PC-9 (cell line): ENCODE measurements at regions not wholly inside any gene's neighbourhood (a gene's known extent, or its start where the extent isn't known, plus 50 kb on each side); places are given as distances from the start of the nearest gene placed in this dataset.

ENCODE experiments used
- BruUV-seq: library from RNA; stranded (reverse); fragments of 400-500 nt; replicated peaks from 2 replicates; lab custom pipeline; 2021; lab: Mats Ljungman, UMichigan
- CTCF ChIA-PET: fragments of 300-600 bp; sonication (Branson Sonifier 250); formaldehyde crosslinking; loops from one replicate; lab custom pipeline; 2022; ENCODE audit warnings: antibody characterized with exemption; lab: Charles Lee
- POLR2A ChIA-PET: fragments of 300-600 bp; sonication (Branson Sonifier 250); formaldehyde crosslinking; loops from one replicate; lab custom pipeline; 2022; ENCODE audit warnings: antibody characterized with exemption; ENCODE audit not compliant: unreplicated experiment; lab: Charles Lee
- DNase-seq, 2 experiments: peaks; one replicate each; pipeline versions ENCODE4 v3.0.0 to v3.0.0-alpha.2; 2015 to 2022; ENCODE audit warnings: mixed read lengths in 1 of 2
- H2AFZ ChIP-seq: fragments of 200-600 bp; sonication (generic); 2 replicates; pipeline ENCODE4 v1.8.1; 2017; ENCODE audit warnings: antibody characterized with exemption
- H3F3A ChIP-seq: fragments of 200-600 bp; sonication (generic); 2 replicates; pipeline ENCODE4 v1.8.1; 2017; ENCODE audit warnings: antibody characterized with exemption, mild to moderate bottlenecking, low read depth; ENCODE audit not compliant: insufficient read depth
- H3K27ac ChIP-seq: fragments of 200-600 bp; sonication (generic); 2 replicates; pipeline ENCODE4 v1.6.1; 2016; ENCODE audit warnings: mixed run types
- H3K27me3 ChIP-seq: fragments of 200-600 bp; sonication (generic); 2 replicates; pipeline ENCODE4 v1.6.1; 2016; ENCODE audit warnings: low read depth, mixed run types; ENCODE audit not compliant: insufficient read depth
- H3K36me3 ChIP-seq: fragments of 200-600 bp; sonication (generic); 2 replicates; pipeline ENCODE4 v1.6.1; 2016; ENCODE audit warnings: low read depth, mixed run types
- H3K4me1 ChIP-seq: fragments of 200-600 bp; sonication (generic); replicated peaks from 2 replicates; pipeline ENCODE4 v1.6.1; 2016; ENCODE audit warnings: mixed run types; ENCODE audit not compliant: insufficient read depth
- H3K4me2 ChIP-seq: fragments of 200-600 bp; sonication (generic); 2 replicates; pipeline ENCODE4 v1.6.1; 2017; ENCODE audit warnings: mixed run types
- H3K4me3 ChIP-seq: fragments of 200-600 bp; sonication (generic); 2 replicates; pipeline ENCODE4 v1.6.1; 2016; ENCODE audit warnings: mixed run types
- H3K79me2 ChIP-seq: fragments of 200-600 bp; sonication (generic); 2 replicates; pipeline ENCODE4 v1.6.1; 2017; ENCODE audit warnings: low read depth, mixed run types
- H3K9me2 ChIP-seq: fragments of 200-600 bp; sonication (generic); 2 replicates; pipeline ENCODE4 v1.8.1; 2017; ENCODE audit warnings: mild to moderate bottlenecking; ENCODE audit not compliant: insufficient read depth
- H3K9me3 ChIP-seq: fragments of 200-600 bp; sonication (generic); 2 replicates; pipeline ENCODE4 v1.8.1; 2016; ENCODE audit warnings: low read depth; ENCODE audit not compliant: insufficient read depth
- H4K20me1 ChIP-seq: fragments of 200-600 bp; sonication (generic); 2 replicates; pipeline ENCODE4 v1.8.1; 2017; ENCODE audit not compliant: insufficient read depth
- CTCF ChIP-seq: fragments of 200-600 bp; sonication (generic); conservative IDR thresholded peaks from 2 replicates; pipeline ENCODE4 v1.6.1; 2017; ENCODE audit warnings: mixed run types, antibody characterized with exemption, mild to moderate bottlenecking, moderate library complexity
- EZH2 ChIP-seq: fragments of 200-600 bp; sonication (generic); IDR thresholded peaks from 2 replicates; pipeline ENCODE4 v1.8.0; 2017; ENCODE audit warnings: antibody characterized with exemption, low read depth
- intact Hi-C: fragments of 100-400 bp; cut with micrococcal nuclease; formaldehyde crosslinking; loops from one replicate; pipeline ENCODE4 v1.10.0; 2022; ENCODE audit not compliant: unreplicated experiment

GRCh38 chr22:45061332-45061731 is 51.5 kb upstream of the PHF21B start:
- H3K9me2 ChIP-seq, result no peaks in the 10 kb centered on the region
- no peak overlapping the region for H3K27ac ChIP-seq
- ChIA-PET CTCF (no interaction called here), POLR2A (no interaction called here)
- H3K27me3 ChIP-seq, result peaks cover 5% of the 10 kb centered on the region
- no peak overlapping the region for H2AFZ ChIP-seq
- BruUV-seq, result no TSS peak
- no peaks in the 10 kb centered on the region for H3K79me2 ChIP-seq
- TF ChIP-seq EZH2, result no peak
- TF ChIP-seq CTCF, result no peak
- no peak for DNase-seq
- H3F3A ChIP-seq, result peaks cover 9% of the 10 kb centered on the region; the same call in 1 of the 2 replicates
- H3K4me2 ChIP-seq, result no peak overlapping the region
- H3K4me3 ChIP-seq, result no peak overlapping the region
- H3K36me3 ChIP-seq, result no peaks in the 10 kb centered on the region
- H3K9me3 ChIP-seq, result no peaks in the 10 kb centered on the region
- no peaks in the 10 kb centered on the region for H4K20me1 ChIP-seq
- H3K4me1 ChIP-seq, result peaks cover 13% of the 10 kb centered on the region
- intact Hi-C loops, result no loop called here

DNA sequence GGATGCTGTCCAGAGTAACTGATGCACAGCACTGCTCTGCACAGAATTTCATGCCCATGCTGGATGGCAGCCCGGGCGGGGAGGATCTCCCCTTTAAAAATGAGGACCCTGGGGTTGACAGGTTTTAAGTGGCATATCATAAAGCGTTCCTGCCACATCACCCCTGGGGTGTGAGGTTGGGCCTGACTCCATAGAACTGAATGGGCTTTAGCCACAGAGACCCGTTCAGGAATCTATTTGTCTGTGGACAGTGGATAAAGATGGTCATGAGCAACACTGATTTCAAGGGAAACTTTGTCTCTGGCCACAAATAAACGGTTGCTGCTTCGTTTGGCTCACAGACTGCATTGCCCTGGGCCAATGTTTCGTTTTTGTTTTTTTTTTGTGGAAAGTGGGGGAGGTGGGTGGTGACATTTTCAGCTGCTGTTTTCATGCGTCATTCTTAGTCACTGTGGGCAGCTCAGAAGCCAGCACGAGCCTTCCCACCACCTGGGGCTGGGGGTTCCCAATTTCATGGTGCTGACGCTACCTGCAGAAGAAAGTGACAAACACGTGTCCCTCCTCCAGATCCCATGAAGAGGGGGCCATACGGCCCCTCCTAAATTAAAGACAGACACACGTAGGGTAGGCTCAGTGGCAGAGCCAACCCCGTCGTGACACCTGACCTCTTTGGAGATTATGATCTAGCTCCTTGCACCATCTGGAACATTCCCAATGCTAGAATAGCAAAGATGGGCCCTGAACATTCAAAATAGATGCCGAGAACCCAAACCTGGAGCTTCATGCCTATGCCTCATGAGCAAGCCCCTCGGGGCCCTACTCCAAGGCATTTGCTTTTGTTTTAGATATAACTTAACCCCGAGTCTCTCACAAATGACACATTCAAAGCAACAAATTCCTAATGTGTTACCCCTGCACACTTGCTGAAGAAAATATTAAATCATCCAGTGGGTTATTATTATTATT is 54.8 kb upstream of the PHF21B start:
- ChIA-PET CTCF (no interaction called here), POLR2A (interaction anchor here (0.5 to 0.7 kb wide), 2 partner anchors 11 to 99 kb away, joined by 3 read pairs; partner anchors contain the start of gene NUP50)
- no peaks in the 10 kb centered on the region for H3K9me3 ChIP-seq
- H3K4me1 ChIP-seq, result peaks cover 31% of the 10 kb centered on the region
- no peaks in the 10 kb centered on the region for H3K36me3 ChIP-seq
- no peaks in the 10 kb centered on the region for H3K79me2 ChIP-seq
- no TSS peak for BruUV-seq
- peaks cover 22% of the 10 kb centered on the region; the same call in 1 of the 2 replicates for H3F3A ChIP-seq
- H3K27ac ChIP-seq, result peak overlapping the region; percentile 17; the same call in 1 of the 2 replicates
- peak; percentile 52 to 66 for DNase-seq
- intact Hi-C loops, result no loop called here
- peak overlapping the region; percentile 69 for H3K4me2 ChIP-seq
- no peaks in the 10 kb centered on the region for H3K27me3 ChIP-seq
- H3K4me3 ChIP-seq, result peak overlapping the region; percentile 4; the same call in 1 of the 2 replicates
- no peak for TF ChIP-seq CTCF
- TF ChIP-seq EZH2, result no peak
- no peaks in the 10 kb centered on the region for H4K20me1 ChIP-seq
- H3K9me2 ChIP-seq, result no peaks in the 10 kb centered on the region
- peak overlapping the region; percentile 61; the same call in 1 of the 2 replicates for H2AFZ ChIP-seq

DNA sequence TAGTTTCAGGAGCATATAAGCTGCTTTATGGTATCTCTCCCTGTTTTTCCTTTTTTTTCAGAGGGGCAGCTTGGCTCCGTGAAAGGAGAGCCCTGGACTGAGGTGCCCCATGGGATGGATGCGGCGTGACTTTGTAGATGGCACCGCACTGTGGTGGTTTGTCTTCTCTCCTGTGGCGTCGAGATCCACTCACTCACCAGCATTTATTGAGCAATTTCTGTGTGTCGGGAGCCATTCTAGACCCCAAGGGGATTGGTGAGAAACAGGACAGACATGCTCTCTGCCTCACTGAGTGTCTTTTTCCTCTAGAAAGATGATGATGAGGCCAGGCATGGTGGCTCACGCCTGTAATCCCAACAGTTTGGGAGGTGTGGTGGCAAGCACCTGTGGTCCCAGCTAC is 55.9 kb upstream of the PHF21B start:
- intact Hi-C loops, result no loop called here
- Histone ChIP-seq H3K36me3 (no peaks in the 10 kb centered on the region), H3K9me3 (no peaks in the 10 kb centered on the region), H4K20me1 (no peaks in the 10 kb centered on the region), H3K4me2 (no peak overlapping the region), H2AFZ (no peak overlapping the region), H3K4me3 (no peak overlapping the region), H3K27me3 (no peaks in the 10 kb centered on the region), H3K4me1 (peaks cover 42% of the 10 kb centered on the region), H3F3A (peaks cover 22% of the 10 kb centered on the region; the same call in 1 of the 2 replicates), H3K27ac (no peak overlapping the region), H3K9me2 (no peaks in the 10 kb centered on the region), H3K79me2 (no peaks in the 10 kb centered on the region)
- DNase-seq, result no peak
- no TSS peak for BruUV-seq
- TF ChIP-seq EZH2 (no peak), CTCF (no peak)
- POLR2A ChIA-PET, result no interaction called here
- CTCF ChIA-PET, result no interaction called here
